DND-41 (cell line): ENCODE measurements at regions not wholly inside any gene's neighbourhood (a gene's known extent, or its start where the extent isn't known, plus 50 kb on each side); places are given as distances from the start of the nearest gene placed in this dataset.
"Not testable (repeated sequence)": the region's sequence is repeated elsewhere in the genome, so short reads cannot be mapped to it uniquely, and the experiment has no call there.

ENCODE experiments used
- ATAC-seq: fragments of 200-7000 bp; cut with Tn5 transposase; 3 replicates; pipeline ENCODE4 v1.9.1; 2021; ENCODE audit warnings: low read depth; ENCODE audit not compliant: insufficient read depth
- DNase-seq: peaks from one replicate; pipeline ENCODE4 v3.0.0-alpha.2; 2020
- H2AFZ ChIP-seq: 2 replicates; pipeline ENCODE4 v1.6.0; 2012; ENCODE audit warnings: low read depth, low read length
- H3K27ac ChIP-seq: 2 replicates; pipeline ENCODE4 v1.5.1; 2012; ENCODE audit warnings: low read length, inconsistent platforms
- H3K27me3 ChIP-seq: fragments of 200-600 bp; sonication (generic); 2 replicates; pipeline ENCODE4 v1.6.0; 2012; ENCODE audit warnings: low read length, mild to moderate bottlenecking, inconsistent platforms; ENCODE audit not compliant: insufficient read depth, poor library complexity
- H3K36me3 ChIP-seq: 2 replicates; pipeline ENCODE4 v1.5.1; 2012; ENCODE audit warnings: low read length, inconsistent platforms; ENCODE audit not compliant: insufficient read depth
- H3K4me1 ChIP-seq: 2 replicates; pipeline ENCODE4 v1.5.1; 2012; ENCODE audit warnings: mild to moderate bottlenecking, low read length; ENCODE audit not compliant: insufficient read depth
- H3K4me2 ChIP-seq: 2 replicates; pipeline ENCODE4 v1.6.0; 2012; ENCODE audit warnings: mild to moderate bottlenecking, moderate library complexity, low read length, inconsistent platforms; ENCODE audit not compliant: insufficient read depth
- H3K4me3 ChIP-seq, 2 experiments: fragments of 200-600 bp in 1 of 2; shearing (Covaris generic) in 1 of 2; 2 replicates each; pipeline ENCODE4 v1.5.1; 2012 to 2016; ENCODE audit warnings: inconsistent platforms in 2 of 2, low read length in 2 of 2, mild to moderate bottlenecking in 2 of 2, low read depth in 1 of 2, moderate library complexity in 1 of 2
- H3K79me2 ChIP-seq: 2 replicates; pipeline ENCODE4 v1.6.0; 2012; ENCODE audit warnings: low read length, inconsistent platforms; ENCODE audit not compliant: insufficient read depth
- H3K9ac ChIP-seq: 2 replicates; pipeline ENCODE4 v1.6.0; 2012; ENCODE audit warnings: low read depth, mild to moderate bottlenecking, inconsistent platforms, low read length, moderate library complexity
- H3K9me3 ChIP-seq: 2 replicates; pipeline ENCODE4 v1.5.1; 2012; ENCODE audit warnings: low read length, moderate library complexity, mild to moderate bottlenecking, inconsistent platforms; ENCODE audit not compliant: insufficient read depth, severe bottlenecking
- H4K20me1 ChIP-seq: 2 replicates; pipeline ENCODE4 v1.6.0; 2012; ENCODE audit warnings: low read length; ENCODE audit not compliant: insufficient read depth
- EZH2 ChIP-seq: IDR thresholded peaks from 3 replicates; pipeline ENCODE4 v1.6.1; 2012; ENCODE audit warnings: borderline replicate concordance, low read depth, mild to moderate bottlenecking, moderate library complexity, low read length, inconsistent platforms; ENCODE audit not compliant: severe bottlenecking
- TF ChIP-seq, protein P1 (sequence below): IDR thresholded peaks from 2 replicates; pipeline ENCODE4 v1.5.1; 2012; ENCODE audit warnings: borderline replicate concordance, low read length, moderate library complexity, mild to moderate bottlenecking; ENCODE audit not compliant: poor library complexity, severe bottlenecking; ENCODE audit errors: extremely low read depth

DNA sequence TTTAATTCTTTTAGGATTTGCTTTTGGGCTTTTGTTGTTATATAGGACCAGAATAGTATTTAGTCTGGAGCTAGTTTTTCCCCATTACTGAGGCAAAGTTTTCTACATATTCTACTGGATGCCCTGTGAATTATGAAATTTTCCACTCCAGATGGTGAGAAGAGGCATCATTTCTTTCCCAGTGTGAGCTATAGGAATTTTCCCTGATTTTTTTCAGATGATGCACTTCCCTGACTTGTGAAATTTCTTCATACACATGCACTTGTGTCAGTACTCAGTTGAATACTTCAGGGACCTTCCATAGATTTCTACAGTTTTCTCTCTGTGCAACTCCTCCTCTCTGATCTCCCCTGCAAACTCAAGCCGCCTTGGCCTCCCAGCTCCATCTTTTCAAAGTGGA, 73.7 kb upstream of the SLCO2A1 start:
- TF ChIP-seq EZH2 = no peak
- TF ChIP-seq, protein P1, sequence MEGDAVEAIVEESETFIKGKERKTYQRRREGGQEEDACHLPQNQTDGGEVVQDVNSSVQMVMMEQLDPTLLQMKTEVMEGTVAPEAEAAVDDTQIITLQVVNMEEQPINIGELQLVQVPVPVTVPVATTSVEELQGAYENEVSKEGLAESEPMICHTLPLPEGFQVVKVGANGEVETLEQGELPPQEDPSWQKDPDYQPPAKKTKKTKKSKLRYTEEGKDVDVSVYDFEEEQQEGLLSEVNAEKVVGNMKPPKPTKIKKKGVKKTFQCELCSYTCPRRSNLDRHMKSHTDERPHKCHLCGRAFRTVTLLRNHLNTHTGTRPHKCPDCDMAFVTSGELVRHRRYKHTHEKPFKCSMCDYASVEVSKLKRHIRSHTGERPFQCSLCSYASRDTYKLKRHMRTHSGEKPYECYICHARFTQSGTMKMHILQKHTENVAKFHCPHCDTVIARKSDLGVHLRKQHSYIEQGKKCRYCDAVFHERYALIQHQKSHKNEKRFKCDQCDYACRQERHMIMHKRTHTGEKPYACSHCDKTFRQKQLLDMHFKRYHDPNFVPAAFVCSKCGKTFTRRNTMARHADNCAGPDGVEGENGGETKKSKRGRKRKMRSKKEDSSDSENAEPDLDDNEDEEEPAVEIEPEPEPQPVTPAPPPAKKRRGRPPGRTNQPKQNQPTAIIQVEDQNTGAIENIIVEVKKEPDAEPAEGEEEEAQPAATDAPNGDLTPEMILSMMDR = no peak
- no peaks in the 10 kb centered on the region for H3K36me3 ChIP-seq
- no peaks in the 10 kb centered on the region for H4K20me1 ChIP-seq
- DNase-seq (no peak), ATAC-seq (no peak)
- H3K4me2 ChIP-seq = no peak overlapping the region
- no peak overlapping the region for H3K27ac ChIP-seq
- H3K9me3 ChIP-seq = peaks cover 6% of the 10 kb centered on the region
- no peak overlapping the region for H2AFZ ChIP-seq
- H3K9ac ChIP-seq = no peak overlapping the region
- H3K4me1 ChIP-seq = no peaks in the 10 kb centered on the region
- H3K79me2 ChIP-seq = no peaks in the 10 kb centered on the region
- H3K4me3 ChIP-seq = no peak overlapping the region
- no peaks in the 10 kb centered on the region for H3K27me3 ChIP-seq

DNA sequence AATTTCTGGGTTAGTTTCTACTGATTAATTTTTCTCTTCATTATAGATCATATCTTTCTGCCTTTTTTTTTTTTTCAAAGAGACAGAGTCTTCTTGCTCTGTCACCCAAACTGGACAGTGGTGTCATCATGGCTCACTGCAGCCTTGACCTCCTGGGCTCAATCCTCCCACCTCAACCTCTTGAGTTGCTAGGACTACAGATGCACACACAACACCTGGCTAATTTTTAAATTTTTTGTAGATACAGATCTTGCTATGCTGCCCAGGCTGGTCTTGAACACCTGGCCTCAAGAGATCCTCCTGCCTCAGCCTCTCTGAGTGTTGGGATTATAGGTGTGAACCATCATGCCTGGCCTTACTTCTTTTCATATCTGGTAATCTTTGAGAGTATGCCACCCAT, 73.3 kb upstream of the SLCO2A1 start:
- TF ChIP-seq, protein P1 = no peak
- no peak for TF ChIP-seq EZH2
- no peak overlapping the region for H3K4me3 ChIP-seq

GRCh38 chr3:134096214-134096613, 66.5 kb upstream of the SLCO2A1 start:
- H3K4me2 ChIP-seq, H3K79me2 ChIP-seq, H3K9me3 ChIP-seq, H3K36me3 ChIP-seq, H2AFZ ChIP-seq, H3K9ac ChIP-seq, H3K4me3 ChIP-seq, H3K27ac ChIP-seq, H4K20me1 ChIP-seq, H3K27me3 ChIP-seq, H3K4me1 ChIP-seq: not testable (repeated sequence)
- ATAC-seq (peak; percentile 59; the same call in 1 of the 3 replicates), DNase-seq (peak; percentile 21)

More for the DNA sequence above, 73.3 kb upstream of the SLCO2A1 start:
- ATAC-seq (no peak), DNase-seq (no peak)
- H3K9ac ChIP-seq = no peak overlapping the region
- no peaks in the 10 kb centered on the region for H3K79me2 ChIP-seq
- no peak overlapping the region for H3K27ac ChIP-seq
- no peaks in the 10 kb centered on the region for H4K20me1 ChIP-seq
- no peak overlapping the region for H2AFZ ChIP-seq
- H3K4me2 ChIP-seq = no peak overlapping the region
- no peaks in the 10 kb centered on the region for H3K36me3 ChIP-seq
- H3K4me1 ChIP-seq = no peaks in the 10 kb centered on the region
- H3K9me3 ChIP-seq = peaks cover 6% of the 10 kb centered on the region
- H3K27me3 ChIP-seq = no peaks in the 10 kb centered on the region

GRCh38 chr3:134095005-134095404, 65.3 kb upstream of the SLCO2A1 start:
- ATAC-seq (no peak), DNase-seq (no peak)
- no peak overlapping the region for H3K4me3 ChIP-seq
- no peaks in the 10 kb centered on the region for H4K20me1 ChIP-seq
- H3K4me2 ChIP-seq = no peak overlapping the region
- TF ChIP-seq EZH2 = no peak
- TF ChIP-seq, protein P1 = no peak
- H3K9ac ChIP-seq = no peak overlapping the region
- H3K36me3 ChIP-seq = no peaks in the 10 kb centered on the region
- no peaks in the 10 kb centered on the region for H3K9me3 ChIP-seq
- no peaks in the 10 kb centered on the region for H3K27me3 ChIP-seq
- no peak overlapping the region for H3K27ac ChIP-seq
- no peak overlapping the region for H2AFZ ChIP-seq
- H3K4me1 ChIP-seq = peaks cover 7% of the 10 kb centered on the region; the same call in 1 of the 2 replicates
- H3K79me2 ChIP-seq = no peaks in the 10 kb centered on the region
